Fibroblast of lung (primary cell): ENCODE measurements at regions not wholly inside any gene's neighbourhood (a gene's known extent, or its start where the extent isn't known, plus 50 kb on each side); places are given as distances from the start of the nearest gene placed in this dataset.

Source experiments
- DNase-seq, 2 donors: peaks; one replicate each; pipeline versions ENCODE4 v3.0.0 to v3.0.0-alpha.2; 2010; ENCODE audit warnings: low read depth in 2 of 2
- H2AFZ ChIP-seq: 2 replicates; pipeline ENCODE4 v1.5.1; 2012; ENCODE audit warnings: low read length, control low read depth, inconsistent platforms
- H3K27ac ChIP-seq: 2 replicates; pipeline ENCODE4 v1.5.1; 2011; ENCODE audit warnings: low read length, control low read depth; ENCODE audit not compliant: insufficient read depth
- H3K27me3 ChIP-seq: 2 replicates; pipeline ENCODE4 v1.5.1; 2011; ENCODE audit warnings: mild to moderate bottlenecking, low read length; ENCODE audit not compliant: control insufficient read depth, insufficient read depth
- H3K36me3 ChIP-seq: 2 replicates; pipeline ENCODE4 v1.5.1; 2011; ENCODE audit warnings: low read length; ENCODE audit not compliant: control insufficient read depth, insufficient read depth
- H3K4me1 ChIP-seq: 2 replicates; pipeline ENCODE4 v1.5.1; 2011; ENCODE audit warnings: low read length; ENCODE audit not compliant: control insufficient read depth, insufficient read depth; ENCODE audit errors: extremely low read depth
- H3K4me2 ChIP-seq: 2 replicates; pipeline ENCODE4 v1.5.1; 2011; ENCODE audit warnings: low read length, control low read depth; ENCODE audit not compliant: insufficient read depth; ENCODE audit errors: extremely low read depth
- H3K4me3 ChIP-seq, 4 experiments: fragments of 200-600 bp in 1 of 4; sonication (generic) in 1 of 4; replicated peaks in 1 of 4; 2 replicates each; pipeline ENCODE4 v1.5.1; 2011 to 2016; ENCODE audit warnings: low read length in 4 of 4, low read depth in 3 of 4, mild to moderate bottlenecking in 3 of 4, control low read depth in 2 of 4, inconsistent platforms in 1 of 4, mixed read lengths in 1 of 4; ENCODE audit not compliant: insufficient read depth in 1 of 4; ENCODE audit errors: control extremely low read depth in 1 of 4
- H3K79me2 ChIP-seq: 2 replicates; pipeline ENCODE4 v1.5.1; 2012; ENCODE audit warnings: mild to moderate bottlenecking, low read length, inconsistent platforms; ENCODE audit not compliant: control insufficient read depth, insufficient read depth
- H3K9ac ChIP-seq: 2 replicates; pipeline ENCODE4 v1.5.1; 2011; ENCODE audit warnings: mild to moderate bottlenecking, low read length, control low read depth; ENCODE audit not compliant: insufficient read depth
- H3K9me3 ChIP-seq: 2 replicates; pipeline ENCODE4 v1.5.1; 2012; ENCODE audit warnings: low read depth, low read length; ENCODE audit not compliant: control insufficient read depth, insufficient read depth
- H4K20me1 ChIP-seq: 2 replicates; pipeline ENCODE4 v1.5.1; 2011; ENCODE audit warnings: low read length; ENCODE audit not compliant: control insufficient read depth, insufficient read depth; ENCODE audit errors: extremely low read depth
- EZH2 ChIP-seq: IDR thresholded peaks from 2 replicates; pipeline ENCODE4 v1.5.1; 2012; ENCODE audit warnings: low read length, control low read depth, mild to moderate bottlenecking; ENCODE audit errors: missing control alignments
- TF ChIP-seq, protein P1 (sequence below), 2 donors: IDR thresholded peaks in 1 of 2; conservative IDR thresholded peaks in 1 of 2; 1 replicate in 1 of 2; 2 replicates in 1 of 2; pipeline ENCODE4 v1.5.1; 2011 to 2012; ENCODE audit warnings: low read length in 2 of 2, control low read depth in 1 of 2, inconsistent platforms in 1 of 2, low read depth in 1 of 2, mild to moderate bottlenecking in 1 of 2

GRCh38 chr1:189908113-189908512 lies 569.6 kb downstream of the BRINP3 start:
- Histone ChIP-seq H3K9ac (no peak overlapping the region), H3K27me3 (no peaks in the 10 kb centered on the region), H3K4me2 (no peak overlapping the region), H2AFZ (no peak overlapping the region), H3K9me3 (no peaks in the 10 kb centered on the region), H3K4me3 (no peak overlapping the region), H3K36me3 (no peaks in the 10 kb centered on the region), H3K27ac (no peak overlapping the region), H4K20me1 (no peaks in the 10 kb centered on the region), H3K4me1 (no peaks in the 10 kb centered on the region), H3K79me2 (no peaks in the 10 kb centered on the region)
- no peak for TF ChIP-seq EZH2
- TF ChIP-seq, protein P1, sequence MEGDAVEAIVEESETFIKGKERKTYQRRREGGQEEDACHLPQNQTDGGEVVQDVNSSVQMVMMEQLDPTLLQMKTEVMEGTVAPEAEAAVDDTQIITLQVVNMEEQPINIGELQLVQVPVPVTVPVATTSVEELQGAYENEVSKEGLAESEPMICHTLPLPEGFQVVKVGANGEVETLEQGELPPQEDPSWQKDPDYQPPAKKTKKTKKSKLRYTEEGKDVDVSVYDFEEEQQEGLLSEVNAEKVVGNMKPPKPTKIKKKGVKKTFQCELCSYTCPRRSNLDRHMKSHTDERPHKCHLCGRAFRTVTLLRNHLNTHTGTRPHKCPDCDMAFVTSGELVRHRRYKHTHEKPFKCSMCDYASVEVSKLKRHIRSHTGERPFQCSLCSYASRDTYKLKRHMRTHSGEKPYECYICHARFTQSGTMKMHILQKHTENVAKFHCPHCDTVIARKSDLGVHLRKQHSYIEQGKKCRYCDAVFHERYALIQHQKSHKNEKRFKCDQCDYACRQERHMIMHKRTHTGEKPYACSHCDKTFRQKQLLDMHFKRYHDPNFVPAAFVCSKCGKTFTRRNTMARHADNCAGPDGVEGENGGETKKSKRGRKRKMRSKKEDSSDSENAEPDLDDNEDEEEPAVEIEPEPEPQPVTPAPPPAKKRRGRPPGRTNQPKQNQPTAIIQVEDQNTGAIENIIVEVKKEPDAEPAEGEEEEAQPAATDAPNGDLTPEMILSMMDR (conservative IDR thresholded peaks at IDR 0.05 in 1 of 2, IDR thresholded peaks at IDR 0.05 in 1 of 2; ENCODE audit: low read depth in 1 of 2, low read length in 2 of 2), result no peak
- DNase-seq, result no peak

- Histone ChIP-seq H4K20me1 (no peaks in the 10 kb centered on the region), H3K4me3 (no peak overlapping the region), H3K27ac (no peak overlapping the region), H3K4me2 (no peak overlapping the region), H3K4me1 (no peaks in the 10 kb centered on the region), H3K36me3 (no peaks in the 10 kb centered on the region), H3K27me3 (no peaks in the 10 kb centered on the region), H3K79me2 (no peaks in the 10 kb centered on the region), H3K9ac (no peak overlapping the region), H2AFZ (no peak overlapping the region), H3K9me3 (no peaks in the 10 kb centered on the region)
- TF ChIP-seq, protein P1 (conservative IDR thresholded peaks at IDR 0.05 in 1 of 2, IDR thresholded peaks at IDR 0.05 in 1 of 2; ENCODE audit: low read depth in 1 of 2, low read length in 2 of 2), result no peak
- TF ChIP-seq EZH2, result no peak
- DNase-seq, result no peak
These were observed 556.1 kb downstream of the BRINP3 start for GRCh38 chr1:189921613-189922012.

GRCh38 chr1:189927641-189928040 lies 550.0 kb downstream of the BRINP3 start:
- Histone ChIP-seq H3K27ac (no peak overlapping the region), H3K4me3 (no peak overlapping the region), H3K9ac (no peak overlapping the region), H3K79me2 (no peaks in the 10 kb centered on the region), H3K27me3 (no peaks in the 10 kb centered on the region), H4K20me1 (no peaks in the 10 kb centered on the region), H2AFZ (no peak overlapping the region), H3K4me1 (no peaks in the 10 kb centered on the region), H3K9me3 (no peaks in the 10 kb centered on the region), H3K36me3 (no peaks in the 10 kb centered on the region), H3K4me2 (no peak overlapping the region)
- no peak for TF ChIP-seq EZH2
- TF ChIP-seq, protein P1 (conservative IDR thresholded peaks at IDR 0.05 in 1 of 2, IDR thresholded peaks at IDR 0.05 in 1 of 2; ENCODE audit: low read depth in 1 of 2, low read length in 2 of 2), result no peak
- no peak for DNase-seq
